ENCODE measurements at regions not wholly inside any gene's neighbourhood (a gene's known extent, or its start where the extent isn't known, plus 50 kb on each side); places are given as distances from the start of the nearest gene placed in this dataset.

DNA sequence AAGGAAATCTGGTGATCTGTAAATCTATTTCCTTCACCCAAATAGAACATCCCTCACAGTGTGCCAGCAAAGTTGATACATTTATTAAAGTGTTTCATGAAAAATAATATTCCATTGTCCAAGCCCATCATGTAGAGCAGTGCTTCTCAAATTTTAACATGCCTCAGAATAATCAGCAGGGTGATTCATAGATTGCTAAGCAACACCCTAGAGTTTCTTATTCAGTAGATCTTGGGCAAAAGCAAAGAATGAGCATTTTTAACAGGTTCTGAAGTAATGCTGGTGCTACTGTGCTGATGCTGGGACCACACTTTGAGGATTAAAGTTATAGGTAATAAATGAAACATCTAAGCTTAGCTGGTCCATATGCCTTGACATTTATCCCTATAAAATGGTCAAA lies 210.5 kb downstream of the ZIC4 start:
- no peak for TF ChIP-seq CTCF (IDR thresholded peaks at IDR 0.05; ENCODE audit: extremely low read depth, insufficient read depth, missing control alignments)
- no peak for DNase-seq (ENCODE audit: low spot score)
- in situ Hi-C loops (cut with MboI; ENCODE audit: low pct_unique_long_range_greater_than_20kb, low sequenced_read_pairs, unreplicated experiment): no loop called here

DNA sequence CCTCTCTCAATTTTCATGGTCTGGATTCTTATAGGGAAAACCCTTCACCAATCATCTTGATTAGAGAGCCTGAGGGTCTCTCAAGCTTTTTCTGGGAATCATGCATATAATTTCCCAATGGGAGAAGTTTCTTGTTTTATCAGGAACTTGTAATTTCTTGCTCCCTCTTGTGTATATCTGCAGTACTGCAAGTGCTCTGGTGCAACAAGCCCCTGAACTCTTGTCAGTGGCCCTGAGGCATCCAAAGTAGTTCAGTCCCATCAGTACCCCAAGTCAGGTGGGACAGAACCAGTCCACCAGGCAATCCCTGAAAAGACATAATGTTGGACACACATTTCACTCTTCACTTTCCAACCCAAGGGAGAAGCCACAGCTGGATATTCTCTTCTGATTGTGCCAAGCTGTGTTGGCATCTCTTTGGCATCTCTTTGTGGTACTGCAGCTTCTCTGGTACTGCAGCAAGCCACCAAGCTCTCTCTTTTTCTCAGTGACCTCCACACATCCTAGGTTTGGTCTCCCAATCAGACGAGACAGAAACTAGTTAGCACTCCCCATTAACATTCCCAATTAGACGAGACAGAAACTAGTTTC lies 214.5 kb downstream of the ZIC4 start:
- DNase-seq (ENCODE audit: low spot score): peak; percentile 2
- TF ChIP-seq CTCF (IDR thresholded peaks at IDR 0.05; ENCODE audit: extremely low read depth, insufficient read depth, missing control alignments): peak; percentile 75
- in situ Hi-C loops (cut with MboI; ENCODE audit: low pct_unique_long_range_greater_than_20kb, low sequenced_read_pairs, unreplicated experiment): no loop called here

GRCh38 chr3:147189016-147189415 lies 217.3 kb downstream of the ZIC4 start:
- no peak for TF ChIP-seq CTCF (IDR thresholded peaks at IDR 0.05; ENCODE audit: extremely low read depth, insufficient read depth, missing control alignments)
- no peak for DNase-seq (ENCODE audit: low spot score)
- in situ Hi-C loops (cut with MboI; ENCODE audit: low pct_unique_long_range_greater_than_20kb, low sequenced_read_pairs, unreplicated experiment): no loop called here

- TF ChIP-seq CTCF (IDR thresholded peaks at IDR 0.05; ENCODE audit: extremely low read depth, insufficient read depth, missing control alignments): no peak
- in situ Hi-C loops (cut with MboI; ENCODE audit: low pct_unique_long_range_greater_than_20kb, low sequenced_read_pairs, unreplicated experiment): no loop called here
- no peak for DNase-seq (ENCODE audit: low spot score)
These were observed 218.7 kb downstream of the ZIC4 start for GRCh38 chr3:147187687-147188086.

DNA sequence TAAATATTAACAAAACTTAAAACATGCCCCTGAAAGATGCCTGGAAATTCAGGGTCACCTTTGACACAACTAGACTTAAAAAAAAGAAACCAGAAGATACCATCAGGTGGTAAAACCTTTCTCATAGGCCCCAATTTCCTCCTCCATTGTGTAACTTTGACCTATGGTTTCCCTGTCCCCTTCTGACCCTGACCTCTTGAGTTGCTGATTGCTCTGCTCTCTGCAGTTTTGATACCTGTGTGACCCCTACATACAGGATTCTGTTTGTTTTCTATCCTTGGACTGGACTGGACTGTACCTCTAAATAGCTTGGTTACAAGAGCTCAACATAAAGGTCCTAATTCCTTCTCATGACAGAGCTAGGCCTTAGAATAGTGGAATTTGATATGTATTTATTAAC lies 220.6 kb downstream of the ZIC4 start:
- DNase-seq (ENCODE audit: low spot score): no peak
- TF ChIP-seq CTCF (IDR thresholded peaks at IDR 0.05; ENCODE audit: extremely low read depth, insufficient read depth, missing control alignments): no peak
- in situ Hi-C loops (cut with MboI; ENCODE audit: low pct_unique_long_range_greater_than_20kb, low sequenced_read_pairs, unreplicated experiment): no loop called here

DNA sequence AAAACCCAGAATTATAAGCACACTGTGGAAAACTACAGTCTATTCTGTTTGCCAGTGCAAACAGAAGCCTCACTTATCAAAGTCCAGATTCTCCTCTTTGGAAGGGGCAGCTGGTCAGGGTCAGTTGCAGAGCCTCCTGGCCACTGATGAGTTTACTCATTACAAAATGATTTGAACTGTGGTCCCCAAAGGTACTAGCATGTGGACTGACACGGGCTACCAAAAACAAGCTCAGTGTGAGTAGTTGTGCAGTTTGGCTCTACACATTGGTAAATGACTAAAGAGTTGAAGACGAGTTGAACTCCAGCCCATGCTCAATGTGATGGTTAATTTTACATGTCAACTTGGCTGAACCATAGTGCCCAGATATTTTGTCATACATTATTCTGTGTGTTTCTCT lies 221.5 kb downstream of the ZIC4 start:
- DNase-seq (ENCODE audit: low spot score): no peak
- TF ChIP-seq CTCF (IDR thresholded peaks at IDR 0.05; ENCODE audit: extremely low read depth, insufficient read depth, missing control alignments): no peak
- in situ Hi-C loops (cut with MboI; ENCODE audit: low pct_unique_long_range_greater_than_20kb, low sequenced_read_pairs, unreplicated experiment): no loop called here

- DNase-seq (ENCODE audit: low spot score): no peak
- in situ Hi-C loops (cut with MboI; ENCODE audit: low pct_unique_long_range_greater_than_20kb, low sequenced_read_pairs, unreplicated experiment): no loop called here
- TF ChIP-seq CTCF (IDR thresholded peaks at IDR 0.05; ENCODE audit: extremely low read depth, insufficient read depth, missing control alignments): no peak
These were observed 233.1 kb downstream of the ZIC4 start for GRCh38 chr3:147173257-147173656.

Data from GM13977 (cell line).